Stomach (tissue), 4 donors: ENCODE measurements at regions not wholly inside any gene's neighbourhood (a gene's known extent, or its start where the extent isn't known, plus 50 kb on each side); places are given as distances from the start of the nearest gene placed in this dataset.

Source experiments
- CTCF ChIP-seq, 7 experiments: fragments of 450-650 bp in 4 of 7; fragments of 200-600 bp in 3 of 7; sonication (generic) in 3 of 7; IDR thresholded peaks; one replicate each; pipeline ENCODE4 v1.5.1; 2016 to 2019; ENCODE audit warnings: antibody characterized with exemption in 7 of 7, control low read depth in 2 of 7, mild to moderate bottlenecking in 1 of 7
- POLR2A ChIP-seq, 4 donors: fragments of 450-650 bp; IDR thresholded peaks; one replicate each; pipeline ENCODE4 v1.6.1; 2016; ENCODE audit warnings: antibody characterized with exemption in 4 of 4, control low read depth in 2 of 4, mild to moderate bottlenecking in 1 of 4, moderate library complexity in 1 of 4
- POLR2AphosphoS5 ChIP-seq, 3 donors: sonication (generic); formaldehyde crosslinking; IDR thresholded peaks; one replicate each; pipeline ENCODE4 v1.6.1; 2016; ENCODE audit warnings: antibody characterized with exemption in 3 of 3

- TF ChIP-seq CTCF (IDR thresholded peaks at IDR 0.05) (no peak), POLR2AphosphoS5 (IDR thresholded peaks at IDR 0.05) (no peak), POLR2A (IDR thresholded peaks at IDR 0.05) (no peak)
Observed at GRCh38 chr5:126124706-126125345, 298.4 kb upstream of the GRAMD2B start.
